Astrocyte (in vitro differentiated cells and primary cell): ENCODE measurements at regions not wholly inside any gene's neighbourhood (a gene's known extent, or its start where the extent isn't known, plus 50 kb on each side); places are given as distances from the start of the nearest gene placed in this dataset.
"Not testable (repeated sequence)": the region's sequence is repeated elsewhere in the genome, so short reads cannot be mapped to it uniquely, and the experiment has no call there.

Experiments
- DNase-seq: peaks from one replicate; pipeline ENCODE4 v3.0.0-alpha.2; 2010; ENCODE audit warnings: low read depth
- FAIRE-seq: peaks from 2 replicates; lab custom pipeline; 2011; peaks lifted over from hg19 to GRCh38; lab: Jason Lieb, UNC
- H2AFZ ChIP-seq: 2 replicates; pipeline ENCODE4 v1.6.0; 2012; ENCODE audit warnings: low read depth, low read length, inconsistent platforms
- H3K27ac ChIP-seq: 2 replicates; pipeline ENCODE4 v1.5.1; 2011; ENCODE audit warnings: low read depth, low read length, inconsistent platforms
- H3K27me3 ChIP-seq: 2 replicates; pipeline ENCODE4 v1.6.0; 2011; ENCODE audit warnings: low read length, inconsistent platforms; ENCODE audit not compliant: insufficient read depth
- H3K36me3 ChIP-seq: 2 replicates; pipeline ENCODE4 v1.5.1; 2011; ENCODE audit warnings: low read length, inconsistent platforms; ENCODE audit not compliant: insufficient read depth
- H3K4me1 ChIP-seq: 2 replicates; pipeline ENCODE4 v1.5.1; 2011; ENCODE audit warnings: low read length, inconsistent platforms; ENCODE audit not compliant: insufficient read depth
- H3K4me2 ChIP-seq: 2 replicates; pipeline ENCODE4 v1.6.0; 2012; ENCODE audit warnings: low read length, inconsistent platforms
- H3K4me3 ChIP-seq: 2 replicates; pipeline ENCODE4 v1.5.1; 2011; ENCODE audit warnings: low read depth, mild to moderate bottlenecking, low read length, inconsistent platforms; ENCODE audit not compliant: insufficient read depth
- H3K79me2 ChIP-seq: 2 replicates; pipeline ENCODE4 v1.6.0; 2012; ENCODE audit warnings: mild to moderate bottlenecking, low read length, inconsistent platforms; ENCODE audit not compliant: insufficient read depth
- H3K9ac ChIP-seq: 2 replicates; pipeline ENCODE4 v1.6.0; 2012; ENCODE audit warnings: mild to moderate bottlenecking, low read length, inconsistent platforms
- H3K9me3 ChIP-seq: 2 replicates; pipeline ENCODE4 v1.5.1; 2012; ENCODE audit warnings: low read depth, mild to moderate bottlenecking, low read length, inconsistent platforms; ENCODE audit not compliant: insufficient read depth
- H4K20me1 ChIP-seq: 2 replicates; pipeline ENCODE4 v1.6.0; 2012; ENCODE audit warnings: low read length, inconsistent platforms; ENCODE audit not compliant: insufficient read depth
- H3K27ac Mint-ChIP-seq: one replicate; pipeline ENCODE4 v1.8.0; 2021; ENCODE audit warnings: mild to moderate bottlenecking, mixed read lengths; ENCODE audit not compliant: unreplicated experiment
- H3K27me3 Mint-ChIP-seq: one replicate; pipeline ENCODE4 v1.8.0; 2021; ENCODE audit warnings: low read depth, mixed read lengths; ENCODE audit not compliant: unreplicated experiment
- H3K36me3 Mint-ChIP-seq: one replicate; pipeline ENCODE4 v1.8.0; 2021; ENCODE audit warnings: low read depth, mixed read lengths; ENCODE audit not compliant: unreplicated experiment
- H3K4me1 Mint-ChIP-seq: one replicate; pipeline ENCODE4 v1.8.0; 2021; ENCODE audit warnings: low read depth, mixed read lengths; ENCODE audit not compliant: unreplicated experiment
- H3K4me3 Mint-ChIP-seq: one replicate; pipeline ENCODE4 v1.8.0; 2021; ENCODE audit warnings: mild to moderate bottlenecking, moderate library complexity, mixed read lengths; ENCODE audit not compliant: unreplicated experiment
- H3K9me3 Mint-ChIP-seq: one replicate; pipeline ENCODE4 v1.8.0; 2021; ENCODE audit warnings: mild to moderate bottlenecking, mixed read lengths; ENCODE audit not compliant: unreplicated experiment
- EZH2 ChIP-seq: IDR thresholded peaks from 2 replicates; pipeline ENCODE4 v1.6.1; 2012; ENCODE audit warnings: mild to moderate bottlenecking, low read length, inconsistent platforms; ENCODE audit not compliant: insufficient read depth
- TF ChIP-seq, protein P1 (sequence below): IDR thresholded peaks from 2 replicates; pipeline ENCODE4 v1.5.1; 2011; ENCODE audit warnings: low read depth, mild to moderate bottlenecking, inconsistent platforms, low read length, moderate library complexity; ENCODE audit not compliant: insufficient read depth

DNA sequence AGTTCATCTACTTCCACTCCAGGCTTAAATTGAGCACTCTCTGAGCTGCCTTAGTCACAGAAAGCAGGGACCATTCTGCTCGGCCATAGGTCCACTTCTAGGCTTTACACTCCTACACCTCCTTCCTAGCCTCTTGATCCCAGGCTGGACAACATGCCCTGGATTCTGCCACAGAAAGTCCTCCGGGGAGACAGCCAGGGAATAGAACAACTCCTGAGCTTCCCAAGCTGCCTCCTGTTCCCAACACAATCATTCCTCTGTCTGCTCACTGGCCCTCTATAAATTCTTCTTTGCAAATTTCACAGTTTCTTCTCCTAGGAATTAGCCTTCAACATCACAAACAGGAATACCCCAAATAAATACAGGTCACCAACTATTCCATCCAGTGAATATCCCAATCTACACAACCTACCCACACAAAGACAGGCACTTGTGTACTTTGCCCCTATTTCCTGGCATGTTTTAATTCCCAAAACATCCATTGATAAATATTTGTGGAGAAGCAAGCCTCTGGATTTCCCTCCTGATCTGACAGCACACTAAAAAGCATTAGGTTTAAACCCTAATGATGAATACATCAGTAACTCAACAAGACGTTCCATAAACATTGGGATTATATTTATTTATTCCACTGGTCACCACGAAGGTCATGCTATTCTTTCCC lies 125.5 kb downstream of the ENC1 start:
- Histone ChIP-seq H3K27me3 (no peaks in the 10 kb centered on the region), H2AFZ (no peak overlapping the region), H3K9me3 (no peaks in the 10 kb centered on the region), H3K4me2 (no peak overlapping the region), H4K20me1 (no peaks in the 10 kb centered on the region), H3K4me3 (no peak overlapping the region), H3K36me3 (no peaks in the 10 kb centered on the region), H3K4me1 (peaks cover 33% of the 10 kb centered on the region), H3K9ac (no peak overlapping the region), H3K79me2 (no peaks in the 10 kb centered on the region), H3K27ac (no peak overlapping the region)
- no peaks in the 10 kb centered on the region for H3K36me3 Mint-ChIP-seq
- no peak overlapping the region for H3K4me3 Mint-ChIP-seq
- FAIRE-seq, result no peak
- H3K27ac Mint-ChIP-seq, result no peak overlapping the region
- DNase-seq, result no peak
- peaks cover 13% of the 10 kb centered on the region for H3K4me1 Mint-ChIP-seq
- no peaks in the 10 kb centered on the region for H3K9me3 Mint-ChIP-seq
- no peak for TF ChIP-seq EZH2
- TF ChIP-seq, protein P1, sequence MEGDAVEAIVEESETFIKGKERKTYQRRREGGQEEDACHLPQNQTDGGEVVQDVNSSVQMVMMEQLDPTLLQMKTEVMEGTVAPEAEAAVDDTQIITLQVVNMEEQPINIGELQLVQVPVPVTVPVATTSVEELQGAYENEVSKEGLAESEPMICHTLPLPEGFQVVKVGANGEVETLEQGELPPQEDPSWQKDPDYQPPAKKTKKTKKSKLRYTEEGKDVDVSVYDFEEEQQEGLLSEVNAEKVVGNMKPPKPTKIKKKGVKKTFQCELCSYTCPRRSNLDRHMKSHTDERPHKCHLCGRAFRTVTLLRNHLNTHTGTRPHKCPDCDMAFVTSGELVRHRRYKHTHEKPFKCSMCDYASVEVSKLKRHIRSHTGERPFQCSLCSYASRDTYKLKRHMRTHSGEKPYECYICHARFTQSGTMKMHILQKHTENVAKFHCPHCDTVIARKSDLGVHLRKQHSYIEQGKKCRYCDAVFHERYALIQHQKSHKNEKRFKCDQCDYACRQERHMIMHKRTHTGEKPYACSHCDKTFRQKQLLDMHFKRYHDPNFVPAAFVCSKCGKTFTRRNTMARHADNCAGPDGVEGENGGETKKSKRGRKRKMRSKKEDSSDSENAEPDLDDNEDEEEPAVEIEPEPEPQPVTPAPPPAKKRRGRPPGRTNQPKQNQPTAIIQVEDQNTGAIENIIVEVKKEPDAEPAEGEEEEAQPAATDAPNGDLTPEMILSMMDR, result no peak
- no peaks in the 10 kb centered on the region for H3K27me3 Mint-ChIP-seq

DNA sequence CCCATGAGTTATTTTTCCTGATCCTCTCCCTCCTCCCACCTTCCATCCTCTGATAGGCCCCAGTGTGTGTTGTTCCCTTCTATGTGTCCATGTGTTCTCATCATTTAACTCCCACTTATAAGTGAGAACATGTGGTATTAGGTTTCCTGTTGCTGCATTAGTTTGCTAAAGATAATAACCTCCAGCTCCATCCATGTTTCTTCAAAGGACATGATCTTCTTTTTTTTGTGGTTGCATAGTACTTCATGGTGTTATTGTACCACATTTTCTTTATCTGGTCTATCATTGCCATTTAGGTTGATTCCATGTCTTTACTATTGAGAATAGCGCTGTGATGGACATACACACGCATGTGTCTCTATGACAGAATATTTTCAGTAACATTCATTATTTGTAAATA lies 128.8 kb downstream of the ENC1 start:
- H3K9me3 ChIP-seq, H4K20me1 ChIP-seq, H3K36me3 Mint-ChIP-seq, H3K27ac Mint-ChIP-seq, H3K27me3 Mint-ChIP-seq, DNase-seq, H3K4me3 ChIP-seq, FAIRE-seq, H3K9me3 Mint-ChIP-seq, H3K9ac ChIP-seq, H3K27ac ChIP-seq, H3K4me3 Mint-ChIP-seq, H2AFZ ChIP-seq, H3K36me3 ChIP-seq, H3K27me3 ChIP-seq, H3K79me2 ChIP-seq, H3K4me2 ChIP-seq: not testable (repeated sequence)
- H3K4me1 ChIP-seq, result peaks cover 11% of the 10 kb centered on the region
- peaks cover 13% of the 10 kb centered on the region for H3K4me1 Mint-ChIP-seq

- H3K4me3 Mint-ChIP-seq, result no peak overlapping the region
- TF ChIP-seq EZH2, result no peak
- TF ChIP-seq, protein P1, result no peak
- H3K9me3 ChIP-seq, result no peaks in the 10 kb centered on the region
- peaks cover 5% of the 10 kb centered on the region for H3K4me1 Mint-ChIP-seq
- peaks cover 4% of the 10 kb centered on the region for H3K27me3 Mint-ChIP-seq
- H3K36me3 Mint-ChIP-seq, result no peaks in the 10 kb centered on the region
- no peaks in the 10 kb centered on the region for H3K79me2 ChIP-seq
- no peak overlapping the region for H3K4me2 ChIP-seq
- no peaks in the 10 kb centered on the region for H3K27me3 ChIP-seq
- no peaks in the 10 kb centered on the region for H3K4me1 ChIP-seq
- H3K9ac ChIP-seq, result no peak overlapping the region
- no peak overlapping the region for H2AFZ ChIP-seq
- H3K9me3 Mint-ChIP-seq, result no peaks in the 10 kb centered on the region
- no peaks in the 10 kb centered on the region for H4K20me1 ChIP-seq
- DNase-seq (no peak), FAIRE-seq (no peak)
- no peak overlapping the region for H3K27ac Mint-ChIP-seq
- no peaks in the 10 kb centered on the region for H3K36me3 ChIP-seq
- no peak overlapping the region for H3K27ac ChIP-seq
- no peak overlapping the region for H3K4me3 ChIP-seq
These were observed 130.0 kb downstream of the ENC1 start for GRCh38 chr5:74510476-74511075.
